KG1 (cell line): ENCODE measurements at regions not wholly inside any gene's neighbourhood (a gene's known extent, or its start where the extent isn't known, plus 50 kb on each side); places are given as distances from the start of the nearest gene placed in this dataset.

ENCODE experiments used
- DNase-seq: peaks from one replicate; lab custom pipeline; 2025; lab: John Stamatoyannopoulos, UW

DNA sequence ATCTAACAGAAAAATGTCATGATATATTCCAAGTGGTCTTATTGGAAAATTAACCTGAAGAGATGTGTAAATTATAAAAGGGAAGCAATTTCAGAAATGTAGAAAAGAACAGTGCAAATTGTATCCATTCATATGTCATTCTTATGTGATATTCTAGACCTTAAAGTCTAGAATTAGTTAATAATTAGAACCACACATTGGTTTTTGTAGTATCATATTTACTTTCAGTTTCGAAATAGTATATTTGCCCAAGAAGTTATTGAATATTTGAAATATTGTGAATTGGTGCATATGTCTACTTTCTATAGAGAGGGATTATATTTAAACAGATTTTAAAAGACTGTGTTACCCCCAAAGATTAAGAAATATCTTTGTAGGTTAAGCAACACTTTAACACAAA lies 1348.6 kb upstream of the ACVR2A start:
- no peak for DNase-seq

DNA sequence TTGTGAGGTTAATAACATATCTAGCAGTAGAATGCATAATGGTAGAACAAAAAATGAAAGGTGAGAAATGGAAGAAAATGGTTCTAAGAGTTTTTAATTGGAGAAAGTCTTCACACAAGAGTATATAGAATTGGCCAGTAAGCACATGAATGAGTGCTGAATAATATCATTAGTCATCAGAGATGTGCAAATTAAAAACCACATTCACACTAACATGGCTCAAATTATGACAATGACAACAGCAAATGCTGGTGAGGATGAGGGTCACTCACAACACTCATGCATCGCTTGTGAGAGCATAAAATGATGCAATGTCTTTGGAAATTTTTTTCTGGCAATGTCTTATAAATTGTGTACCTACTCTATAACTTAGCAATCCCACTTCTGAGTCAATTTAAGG lies 1355.4 kb upstream of the ACVR2A start:
- no peak for DNase-seq

DNA sequence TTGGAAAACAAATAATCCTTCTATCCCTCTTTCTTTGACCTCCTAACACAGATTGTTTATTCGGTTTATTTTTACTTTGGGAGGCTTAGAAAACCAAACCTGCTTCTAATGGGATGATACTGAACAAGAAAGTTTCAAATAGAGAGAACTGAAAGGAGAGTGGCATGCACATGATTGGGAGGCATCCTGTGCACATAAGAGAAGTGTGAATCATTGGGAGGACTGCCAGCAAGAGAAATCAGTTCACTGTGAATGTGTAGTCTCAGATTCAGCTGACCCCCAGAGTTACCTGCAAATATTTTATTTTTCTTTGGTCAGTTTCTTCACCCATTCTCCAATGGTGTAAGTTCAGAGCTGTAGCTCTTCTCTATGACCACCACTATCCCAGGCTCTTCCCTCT lies 1363.2 kb upstream of the ACVR2A start:
- no peak for DNase-seq

DNA sequence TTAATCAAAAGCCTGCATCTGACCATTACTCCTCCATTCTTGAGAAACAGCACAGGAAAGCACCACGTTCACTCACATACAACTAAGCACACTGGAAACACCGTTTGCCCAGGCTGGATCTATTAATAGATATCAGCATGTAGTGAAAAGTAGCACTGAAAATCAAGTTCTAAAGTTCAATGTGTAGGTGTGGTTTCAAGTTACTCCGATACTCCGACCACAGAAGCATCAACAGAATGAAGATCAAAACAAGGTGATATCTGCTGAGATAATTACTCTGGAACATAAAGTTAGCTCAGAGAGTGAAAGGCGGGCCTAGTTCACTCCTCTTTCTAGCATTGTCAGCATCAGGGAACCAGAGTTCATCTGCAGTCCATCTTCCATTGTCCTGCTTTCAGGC lies 1367.4 kb upstream of the ACVR2A start:
- no peak for DNase-seq

DNA sequence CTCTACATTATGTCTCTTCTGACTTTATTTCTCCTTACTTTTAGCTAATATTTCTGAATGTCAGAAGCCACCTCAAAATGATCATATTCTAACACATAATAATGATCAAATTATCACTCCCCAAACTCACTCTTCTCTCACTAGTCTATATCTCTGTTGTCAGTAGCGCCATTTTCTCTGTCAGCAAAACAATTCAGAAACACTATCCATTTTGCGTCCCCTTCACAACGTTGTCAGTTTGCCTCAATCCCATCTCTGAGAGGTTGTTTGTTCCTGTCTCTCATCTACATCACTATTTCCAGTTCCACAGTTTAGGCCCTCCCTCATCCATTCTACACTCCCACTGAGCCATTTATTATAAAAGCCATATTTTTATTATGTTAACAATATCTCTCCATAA lies 1376.3 kb upstream of the ACVR2A start:
- DNase-seq, result no peak

DNA sequence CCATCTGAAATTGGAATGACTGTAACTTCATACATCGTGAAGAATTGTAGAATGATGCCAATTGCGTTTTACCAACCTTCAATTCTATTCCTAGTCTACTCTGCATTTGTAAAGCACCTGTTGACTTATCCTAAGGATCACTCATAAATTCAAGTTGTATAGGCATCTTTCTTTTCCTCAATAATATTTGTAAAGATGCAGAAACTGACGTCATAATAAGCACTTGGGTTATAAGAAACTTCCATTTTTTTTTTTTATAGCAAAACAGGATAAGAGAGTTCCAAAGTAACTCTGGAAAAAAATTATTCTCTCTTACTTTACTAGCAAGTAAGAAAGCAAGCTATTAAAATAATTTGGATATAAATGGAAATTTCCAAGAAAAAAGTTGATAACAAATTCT lies 1377.4 kb upstream of the ACVR2A start:
- no peak for DNase-seq

DNA sequence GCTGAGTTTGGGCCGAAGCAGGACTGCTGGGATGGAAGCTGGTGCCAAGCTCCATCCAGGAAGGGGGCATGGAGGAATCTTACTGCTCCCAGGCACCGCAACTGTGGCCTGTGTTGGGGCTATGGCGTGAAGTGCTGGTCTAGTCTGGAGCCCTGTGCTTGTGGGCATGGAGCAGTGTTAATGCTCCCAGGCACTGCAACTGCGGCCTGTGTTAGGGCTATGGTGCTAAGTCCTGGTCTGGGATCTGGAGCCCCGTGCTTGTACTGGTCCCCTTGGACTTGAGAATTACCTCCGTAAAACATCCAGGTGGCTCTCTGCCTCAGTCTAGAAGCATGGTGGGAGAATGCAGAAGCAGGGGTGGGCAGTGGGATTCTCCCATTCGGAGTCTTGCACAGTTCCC lies 1379.4 kb upstream of the ACVR2A start:
- no peak for DNase-seq

DNA sequence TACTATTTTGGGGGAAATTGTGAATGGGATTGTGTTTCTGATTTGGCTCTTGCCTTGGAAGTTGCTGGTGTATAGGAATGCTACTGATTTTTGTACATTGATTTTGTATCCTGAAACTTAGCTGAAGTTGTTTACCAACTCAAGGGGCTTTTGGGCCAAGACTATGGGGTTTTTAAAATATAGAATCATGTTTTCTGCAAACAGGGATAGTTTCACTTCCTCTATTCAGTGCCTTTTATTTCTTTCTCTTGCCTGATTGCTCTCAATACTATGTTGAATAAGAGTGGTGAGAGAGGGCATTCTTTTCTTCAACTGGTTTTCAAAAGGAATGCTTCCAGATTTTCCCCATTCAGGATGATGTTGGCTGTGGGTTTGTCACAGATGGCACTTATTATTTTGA lies 1383.8 kb upstream of the ACVR2A start:
- no peak for DNase-seq

DNA sequence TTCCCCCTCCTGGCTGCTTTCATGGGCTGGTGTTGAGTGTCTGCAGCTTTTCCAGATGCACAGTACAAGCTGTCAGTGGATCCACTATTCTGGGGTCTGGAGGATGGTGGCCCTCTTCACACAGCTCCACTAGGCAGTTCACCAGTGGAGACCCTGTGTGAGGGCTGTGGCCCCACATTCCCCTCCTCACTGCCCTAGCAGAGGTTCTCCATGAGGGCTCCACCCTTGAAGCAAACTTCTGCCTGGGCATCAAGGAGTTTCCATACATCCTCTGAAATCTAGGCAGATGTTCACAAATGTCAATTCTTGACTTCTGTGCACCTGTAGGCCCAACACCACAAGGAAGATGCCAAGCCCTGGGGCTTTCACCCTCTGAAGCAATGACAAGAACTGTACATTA lies 1386.2 kb upstream of the ACVR2A start:
- DNase-seq, result no peak

DNA sequence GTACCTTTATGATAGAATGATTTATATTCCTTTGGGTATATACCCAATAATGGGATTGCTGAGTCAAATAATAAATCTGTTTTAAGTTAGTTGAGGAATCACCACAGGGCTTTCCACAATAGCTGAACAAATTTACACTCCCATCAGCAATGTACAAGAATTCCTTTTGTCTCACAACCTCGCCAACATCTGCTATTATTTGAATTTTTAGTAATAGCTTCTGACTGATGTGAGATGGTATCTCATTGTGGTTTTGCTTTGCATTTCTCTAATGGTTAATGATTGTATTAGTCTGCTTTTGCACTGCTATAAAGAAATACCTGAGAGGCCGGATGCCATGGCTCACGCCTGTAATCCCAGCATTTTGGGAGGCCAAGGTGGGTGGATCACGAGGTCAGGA lies 1387.6 kb upstream of the ACVR2A start:
- no peak for DNase-seq

DNA sequence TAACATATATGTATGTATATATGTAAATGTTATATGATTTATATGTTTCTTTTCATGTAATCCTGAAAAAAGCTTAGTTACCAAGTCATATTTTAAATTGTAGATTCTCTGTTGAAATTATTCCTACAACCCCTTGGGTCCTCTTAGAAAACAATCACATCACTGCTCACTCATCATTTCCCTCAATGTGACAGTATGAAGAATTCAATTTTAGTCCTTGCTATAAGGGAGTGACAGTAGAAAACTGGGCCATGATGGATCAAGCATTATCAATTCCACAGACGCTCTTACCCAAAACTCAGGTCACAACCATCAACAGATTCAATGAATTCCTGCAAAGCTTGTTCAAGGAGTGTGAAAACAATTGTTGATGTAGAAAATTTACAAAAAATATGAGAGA lies 1389.5 kb upstream of the ACVR2A start:
- DNase-seq, result no peak

DNA sequence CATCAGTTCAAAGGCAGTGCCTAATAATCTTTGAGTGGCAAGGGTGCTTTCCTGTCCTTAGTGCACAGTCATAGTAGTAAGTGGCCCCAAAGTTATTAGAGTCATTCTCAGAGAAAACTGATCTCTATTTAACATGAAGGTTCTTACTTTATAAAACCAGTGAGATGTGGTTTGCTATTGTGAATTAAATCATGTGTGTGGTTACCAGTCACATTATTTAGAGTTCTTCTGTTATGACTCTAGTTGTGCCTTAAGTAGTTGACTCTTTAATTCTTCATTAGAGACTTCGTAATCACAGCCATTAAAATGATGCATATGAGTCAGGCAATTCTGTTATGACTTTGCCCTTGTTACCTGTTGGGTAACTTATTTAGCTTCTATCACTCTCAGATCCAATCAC lies 1392.9 kb upstream of the ACVR2A start:
- DNase-seq, result no peak

DNA sequence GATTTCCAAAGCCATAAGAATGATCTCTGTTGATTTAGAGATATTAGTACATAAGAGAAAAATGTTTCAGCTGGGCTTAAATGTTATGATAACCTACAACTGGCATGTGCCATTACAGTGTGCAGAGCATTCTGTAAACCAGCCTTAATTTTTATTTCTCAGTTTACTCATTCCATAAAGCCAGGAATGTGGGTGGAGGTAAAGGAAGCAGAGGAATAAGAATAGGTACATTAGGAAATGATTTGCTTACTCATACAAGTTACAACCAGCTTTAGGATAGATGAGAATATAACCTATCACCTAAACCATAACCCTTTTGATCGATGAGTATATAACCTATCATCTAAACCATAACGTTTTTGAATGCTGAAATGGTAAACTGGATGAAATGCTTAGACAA lies 1394.7 kb upstream of the ACVR2A start:
- DNase-seq, result no peak

DNA sequence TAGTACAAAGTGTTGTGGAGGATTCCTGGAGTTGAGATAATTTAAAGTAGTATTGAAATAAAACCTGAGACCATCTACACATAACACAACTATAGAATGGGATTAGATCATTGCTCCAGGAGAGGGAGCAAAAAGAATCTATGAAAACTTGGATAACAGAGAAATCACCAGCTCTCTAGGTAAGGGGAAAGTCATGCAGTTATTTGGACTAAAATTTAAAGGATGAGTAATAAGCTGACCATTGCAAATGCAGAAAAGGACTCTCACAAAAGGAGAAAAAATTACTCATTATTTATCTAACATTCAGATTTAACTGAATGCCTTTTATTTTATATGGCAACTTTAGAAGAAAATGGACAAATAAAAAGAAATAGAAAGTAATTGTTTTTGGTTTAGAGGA lies 1399.8 kb upstream of the ACVR2A start:
- no peak for DNase-seq

DNA sequence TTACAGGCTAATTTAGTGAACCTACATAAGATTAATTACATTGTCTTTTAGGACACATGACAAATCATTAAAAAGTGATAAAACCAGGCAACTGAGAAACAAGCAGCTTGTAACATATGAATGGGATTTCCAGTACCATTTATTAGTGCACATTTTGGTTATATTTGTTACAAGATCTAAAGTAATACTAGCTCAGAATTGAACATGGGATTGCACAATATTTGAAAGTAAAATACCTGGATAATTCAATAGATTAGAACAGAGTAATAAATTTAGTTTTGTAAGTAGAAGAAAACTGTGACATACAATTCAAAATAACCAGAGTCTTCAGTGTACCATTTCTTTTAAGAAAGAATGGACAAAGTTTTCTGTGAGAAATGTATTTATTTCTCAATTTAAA lies 1400.7 kb upstream of the ACVR2A start:
- no peak for DNase-seq

DNA sequence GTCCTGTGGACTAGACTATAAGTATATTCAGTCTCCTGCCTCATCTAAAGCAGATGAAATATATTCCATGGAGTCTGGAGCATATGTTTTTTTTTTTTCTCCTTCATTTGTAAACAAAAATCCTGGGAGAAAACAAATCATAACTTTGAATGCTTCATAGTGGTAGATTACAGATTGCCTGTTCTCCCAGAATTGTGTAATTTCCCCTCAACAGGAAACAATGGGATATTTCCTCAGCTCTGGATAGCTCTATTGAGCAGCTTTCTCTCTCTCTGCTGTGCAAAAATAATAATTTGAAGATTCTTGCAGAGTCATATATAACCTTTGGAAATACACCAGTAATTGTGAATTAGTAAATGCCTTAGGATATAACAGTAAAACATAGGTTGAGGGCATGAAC lies 1406.6 kb upstream of the ACVR2A start:
- DNase-seq, result no peak

DNA sequence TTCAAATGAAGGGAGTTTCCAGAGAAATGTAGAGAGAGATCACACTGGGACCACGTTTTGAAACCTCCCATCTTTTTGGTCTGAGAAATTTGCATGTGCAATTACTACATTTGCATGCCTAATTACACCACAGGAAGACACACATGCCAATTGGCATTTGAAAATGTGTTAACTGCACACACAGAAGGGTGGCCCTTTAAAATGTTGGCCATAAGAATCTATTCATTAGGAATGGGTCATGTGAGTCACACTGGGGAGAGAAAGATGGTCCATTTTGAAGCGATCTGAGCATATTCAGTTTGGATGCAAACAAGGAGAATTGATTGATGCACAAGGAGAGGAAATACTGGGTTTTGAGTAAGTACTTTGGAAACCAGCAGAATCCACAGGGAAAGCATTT lies 1407.1 kb upstream of the ACVR2A start:
- DNase-seq, result no peak

DNA sequence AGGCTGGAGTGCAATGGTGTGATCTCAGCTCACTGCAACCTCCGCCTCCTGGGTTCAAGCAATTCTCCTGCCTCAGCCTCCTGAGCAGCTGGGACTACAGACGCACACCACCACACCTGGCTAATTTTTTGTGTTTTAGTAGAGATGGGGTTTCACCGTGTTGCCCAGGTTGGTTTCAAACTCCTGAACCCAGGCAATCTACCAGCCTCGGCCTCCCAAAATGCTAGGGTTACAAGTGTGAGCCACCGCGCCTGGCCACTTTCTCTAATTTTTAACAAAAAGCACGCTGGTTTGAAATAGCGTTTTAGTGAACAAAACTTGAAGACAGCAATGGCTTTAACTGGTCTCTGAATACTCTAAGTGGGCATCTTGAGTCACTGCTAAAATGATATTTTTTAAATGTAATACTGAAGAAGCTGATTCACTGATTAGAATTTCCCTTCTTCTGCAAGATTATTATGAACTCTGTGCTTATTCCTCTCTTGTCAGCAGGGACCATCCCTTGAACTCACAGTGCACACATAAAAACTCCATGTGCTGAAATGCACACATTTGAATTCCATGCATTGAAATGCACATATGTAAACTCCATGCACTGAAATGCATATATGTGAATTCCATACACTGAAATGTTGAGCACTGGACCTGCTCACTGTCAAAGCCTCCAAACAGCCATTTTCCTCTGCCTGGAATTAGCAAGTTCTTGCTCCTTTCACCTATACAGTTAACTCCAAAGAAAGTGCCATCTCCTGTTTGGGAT lies 1411.5 kb upstream of the ACVR2A start:
- DNase-seq, result no peak

DNA sequence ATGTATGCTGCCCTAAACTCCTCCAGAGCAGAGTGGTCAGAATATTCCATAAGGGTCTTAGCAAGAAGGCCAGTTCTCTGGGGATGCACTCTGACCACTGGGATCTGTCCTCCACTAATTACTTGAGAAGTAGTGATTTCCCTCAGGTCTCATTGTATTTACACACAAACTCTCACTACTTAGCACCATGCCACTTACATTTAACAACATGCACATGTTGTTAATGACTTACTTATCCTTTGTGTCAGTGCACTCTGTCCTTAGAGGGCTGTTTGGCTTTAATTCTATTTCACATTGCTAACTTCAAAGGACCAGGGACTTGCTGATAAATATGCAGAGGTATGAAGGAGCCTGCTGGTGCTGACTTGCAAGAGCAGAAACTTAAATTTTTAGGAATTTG lies 1415.5 kb upstream of the ACVR2A start:
- no peak for DNase-seq

DNA sequence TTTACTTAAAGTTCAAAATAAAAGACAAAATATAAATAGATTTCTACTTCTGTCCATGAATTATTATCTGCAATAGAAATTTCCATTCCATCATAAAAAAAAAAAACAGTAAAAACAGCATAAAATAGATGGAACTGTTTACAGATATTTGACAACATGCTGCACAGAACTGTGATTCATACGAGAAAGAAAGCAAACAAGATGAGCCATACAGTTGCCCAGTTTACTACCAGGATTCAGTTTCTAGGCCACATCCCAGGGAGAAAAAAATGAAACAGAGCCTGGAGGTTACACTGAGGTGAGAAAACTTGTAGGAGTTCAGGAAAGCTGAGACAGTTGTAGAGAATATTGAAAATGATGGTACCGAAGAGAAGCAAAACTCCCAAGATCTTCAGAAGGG lies 1426.9 kb upstream of the ACVR2A start:
- DNase-seq, result no peak

DNA sequence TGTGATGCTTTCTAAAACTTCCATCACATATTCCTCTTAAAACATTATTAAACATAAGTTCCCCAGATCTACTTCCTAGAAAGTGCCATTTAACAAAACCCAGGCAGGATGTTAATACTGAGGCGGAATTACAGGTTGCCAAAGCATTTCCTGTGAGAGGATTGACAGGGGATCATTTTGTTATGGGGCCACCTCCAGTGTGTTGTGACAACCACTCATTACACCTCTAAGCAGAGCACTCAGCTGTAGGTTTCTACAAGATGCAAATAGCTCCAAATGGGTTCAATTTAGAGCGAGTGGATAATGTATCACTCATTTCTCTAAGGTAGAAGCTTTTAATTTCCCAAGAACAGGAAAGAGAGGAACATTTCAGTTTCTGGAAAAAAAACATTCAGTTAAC lies 1429.5 kb upstream of the ACVR2A start:
- DNase-seq, result no peak

DNA sequence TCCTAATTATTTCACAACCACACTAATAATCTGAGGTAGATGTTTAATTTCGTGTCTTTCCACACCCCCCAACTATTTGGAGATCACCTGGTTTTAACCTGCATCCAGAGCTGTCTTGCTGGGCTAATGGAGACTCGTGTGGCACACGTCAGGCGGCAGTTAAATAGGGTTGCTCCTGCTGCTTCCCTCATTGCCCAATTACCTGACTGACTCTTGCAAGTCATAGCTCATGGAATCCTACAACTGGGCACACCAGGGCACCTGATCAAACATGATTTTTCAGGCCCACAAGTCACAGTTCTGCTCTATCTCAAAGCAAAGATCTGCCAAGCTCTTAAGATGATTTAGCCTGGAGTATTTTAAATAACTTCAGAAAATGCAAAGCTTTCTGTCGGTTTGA lies 1430.4 kb upstream of the ACVR2A start:
- DNase-seq, result no peak

DNA sequence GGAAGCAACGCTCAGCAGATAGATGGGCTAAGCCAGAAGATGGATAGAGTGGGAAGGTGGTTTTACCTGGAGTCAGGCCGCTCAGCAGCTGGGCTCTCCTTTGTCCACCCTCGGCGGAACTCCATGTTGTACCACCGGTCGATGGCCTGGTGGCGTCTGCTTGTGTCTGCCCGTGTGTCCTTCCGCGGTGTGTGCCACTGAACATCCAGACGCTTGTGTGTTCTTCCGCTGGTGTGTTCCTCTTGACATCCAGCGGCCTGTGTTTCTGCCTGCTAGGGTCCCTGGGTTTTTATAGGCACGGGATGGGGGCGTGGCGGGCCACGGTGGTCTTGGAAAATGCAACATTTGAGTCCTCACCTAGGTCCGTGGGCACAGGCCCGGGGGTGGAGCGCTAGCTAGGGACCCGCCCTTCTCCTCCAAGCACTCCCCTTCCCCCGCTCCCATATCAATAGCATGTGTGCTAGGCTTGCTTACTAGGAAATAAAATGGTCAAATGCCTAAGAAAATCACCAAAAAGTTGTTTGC lies 1431.7 kb upstream of the ACVR2A start:
- DNase-seq, result no peak

DNA sequence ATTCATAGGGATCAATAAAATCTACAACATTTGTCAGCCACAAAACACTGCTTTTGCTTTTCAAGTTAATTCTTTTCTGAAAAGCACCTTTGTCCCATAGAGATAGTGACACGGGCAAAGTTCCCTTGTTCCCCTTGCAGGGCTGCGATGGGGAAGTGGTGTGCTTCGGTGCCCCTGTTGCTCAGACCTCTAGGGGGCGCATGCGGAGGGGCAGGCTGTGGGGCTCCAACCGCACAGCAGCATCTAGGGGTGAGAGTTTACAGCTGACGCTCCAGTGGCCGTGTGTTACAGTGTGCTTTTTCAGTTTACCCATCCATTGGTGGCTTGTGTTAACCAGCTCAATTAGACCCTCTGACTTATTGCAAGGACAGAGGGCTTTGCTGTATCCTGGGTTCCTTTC lies 1432.2 kb upstream of the ACVR2A start:
- DNase-seq, result no peak
